H1 (cell line): ENCODE measurements at regions not wholly inside any gene's neighbourhood (a gene's known extent, or its start where the extent isn't known, plus 50 kb on each side); places are given as distances from the start of the nearest gene placed in this dataset.

Experiments used
- CTCF ChIA-PET: fragments of 300-600 bp; sonication (Branson Sonifier 250); formaldehyde crosslinking; loops from one replicate; lab custom pipeline; 2021; ENCODE audit not compliant: partially characterized antibody; lab: Charles Lee
- POLR2A ChIA-PET: fragments of 300-600 bp; sonication (Branson Sonifier 250); formaldehyde crosslinking; loops from one replicate; lab custom pipeline; 2021; ENCODE audit warnings: inconsistent platforms; ENCODE audit not compliant: partially characterized antibody; lab: Charles Lee
- DNase-seq, 2 experiments: peaks; one replicate each; pipeline versions ENCODE4 v3.0.0 to v3.0.0-alpha.2; 2010 to 2022; ENCODE audit warnings: low spot score in 2 of 2, low read depth in 1 of 2, mixed read lengths in 1 of 2
- FAIRE-seq: peaks from 2 replicates; lab custom pipeline; 2011; peaks lifted over from hg19 to GRCh38; lab: Jason Lieb, UNC
- H2AFZ ChIP-seq: 2 replicates; pipeline ENCODE4 v1.8.1; 2012; ENCODE audit warnings: low read length, inconsistent platforms
- H2AK5ac ChIP-seq: 2 replicates; pipeline ENCODE4 v1.6.1; 2013; ENCODE audit warnings: low read depth, low read length
- H2BK120ac ChIP-seq: replicated peaks from 2 replicates; pipeline ENCODE3; 2013; ENCODE audit warnings: low read depth, low read length, inconsistent platforms
- H2BK12ac ChIP-seq: 2 replicates; pipeline ENCODE4 v1.6.1; 2013; ENCODE audit warnings: low read depth, low read length
- H2BK15ac ChIP-seq: 2 replicates; pipeline ENCODE4 v1.6.1; 2013; ENCODE audit warnings: low read length
- H2BK20ac ChIP-seq: 2 replicates; pipeline ENCODE4 v1.6.1; 2013; ENCODE audit warnings: low read length
- H2BK5ac ChIP-seq: 2 replicates; pipeline ENCODE4 v1.6.1; 2013; ENCODE audit warnings: low read depth, low read length
- H3K14ac ChIP-seq: 2 replicates; pipeline ENCODE4 v1.6.1; 2013; ENCODE audit warnings: inconsistent platforms; ENCODE audit not compliant: insufficient read length
- H3K18ac ChIP-seq: 2 replicates; pipeline ENCODE4 v1.6.1; 2013; ENCODE audit warnings: low read length; ENCODE audit errors: extremely low read depth
- H3K23ac ChIP-seq: 2 replicates; pipeline ENCODE4 v1.6.1; 2013; ENCODE audit warnings: inconsistent platforms; ENCODE audit not compliant: insufficient read length
- H3K23me2 ChIP-seq: 2 replicates; pipeline ENCODE4 v1.6.1; 2013; ENCODE audit warnings: low read depth, low read length
- H3K27ac ChIP-seq: 2 replicates; pipeline ENCODE4 v1.6.1; 2011; ENCODE audit warnings: low read depth, low read length, inconsistent platforms
- H3K27me3 ChIP-seq, 4 experiments: replicated peaks in 1 of 4; 1 replicate in 1 of 4; 2 replicates in 3 of 4; pipeline versions ENCODE4 v1.6.1 to v1.8.1; 2011 to 2013; ENCODE audit warnings: low read length in 3 of 4, mild to moderate bottlenecking in 3 of 4, inconsistent platforms in 2 of 4, mixed read lengths in 2 of 4, moderate library complexity in 1 of 4; ENCODE audit not compliant: control insufficient read depth in 3 of 4, insufficient read depth in 3 of 4; ENCODE audit errors: extremely low read depth in 1 of 4
- H3K36me3 ChIP-seq, 4 experiments: 2 replicates each; pipeline versions ENCODE4 v1.6.1 to v1.8.1; 2011 to 2013; ENCODE audit warnings: mild to moderate bottlenecking in 4 of 4, low read length in 3 of 4, moderate library complexity in 2 of 4, control low read depth in 1 of 4, inconsistent platforms in 1 of 4; ENCODE audit not compliant: insufficient read depth in 4 of 4, control insufficient read depth in 2 of 4
- H3K4ac ChIP-seq: replicated peaks from 2 replicates; pipeline ENCODE3; 2013; ENCODE audit warnings: low read length, low read depth, mixed read lengths, inconsistent platforms; ENCODE audit not compliant: insufficient read length
- H3K4me1 ChIP-seq, 4 experiments: replicated peaks in 1 of 4; 1 replicate in 1 of 4; 2 replicates in 3 of 4; pipeline versions ENCODE4 v1.6.1 to v1.8.1; 2011 to 2013; ENCODE audit warnings: low read length in 3 of 4, inconsistent platforms in 2 of 4, mixed read lengths in 1 of 4; ENCODE audit not compliant: insufficient read depth in 4 of 4, control insufficient read depth in 3 of 4
- H3K4me2 ChIP-seq, 2 experiments: 2 replicates each; pipeline versions ENCODE4 v1.6.1 to v1.8.1; 2011 to 2013; ENCODE audit warnings: low read depth in 2 of 2, low read length in 2 of 2, control low read depth in 1 of 2, inconsistent platforms in 1 of 2, mild to moderate bottlenecking in 1 of 2; ENCODE audit not compliant: insufficient read depth in 1 of 2
- H3K4me3 ChIP-seq, 4 experiments: fragments of 200-600, 300-600 bp in 1 of 4; sonication (generic), shearing (Covaris generic), sonication (Bioruptor Twin) in 1 of 4; 2 replicates each; pipeline versions ENCODE4 v1.5.1 to v1.8.1; 2011 to 2016; ENCODE audit warnings: low read length in 4 of 4, low read depth in 3 of 4, control low read depth in 2 of 4, inconsistent platforms in 2 of 4, mild to moderate bottlenecking in 2 of 4, mixed read lengths in 1 of 4, moderate library complexity in 1 of 4; ENCODE audit not compliant: insufficient read depth in 2 of 4; ENCODE audit errors: extremely low read depth in 1 of 4
- H3K56ac ChIP-seq: replicated peaks from 2 replicates; pipeline ENCODE3; 2013; ENCODE audit warnings: low read depth, mild to moderate bottlenecking, mixed read lengths, low read length, inconsistent platforms; ENCODE audit not compliant: insufficient read length
- H3K79me1 ChIP-seq: 2 replicates; pipeline ENCODE4 v1.6.1; 2013; ENCODE audit warnings: low read depth, low read length, control low read depth
- H3K79me2 ChIP-seq, 2 experiments: 2 replicates each; pipeline versions ENCODE4 v1.6.1 to v1.8.1; 2012 to 2013; ENCODE audit warnings: low read length in 2 of 2, mild to moderate bottlenecking in 2 of 2, inconsistent platforms in 1 of 2; ENCODE audit not compliant: insufficient read depth in 2 of 2, control insufficient read depth in 1 of 2
- H3K9ac ChIP-seq, 4 experiments: replicated peaks in 1 of 4; 1 replicate in 1 of 4; 2 replicates in 3 of 4; pipeline versions ENCODE4 v1.6.1 to v1.8.1; 2011 to 2013; ENCODE audit warnings: low read depth in 3 of 4, low read length in 3 of 4, control low read depth in 2 of 4, mild to moderate bottlenecking in 2 of 4, moderate library complexity in 2 of 4, inconsistent platforms in 1 of 4; ENCODE audit errors: extremely low read depth in 1 of 4
- H3K9me3 ChIP-seq, 2 experiments: 2 replicates each; pipeline versions ENCODE4 v1.6.1 to v1.8.1; 2012 to 2013; ENCODE audit warnings: mild to moderate bottlenecking in 2 of 2, moderate library complexity in 2 of 2, control low read depth in 1 of 2, inconsistent platforms in 1 of 2, low read depth in 1 of 2, low read length in 1 of 2, mixed read lengths in 1 of 2; ENCODE audit not compliant: insufficient read depth in 2 of 2
- H4K20me1 ChIP-seq, 2 experiments: replicated peaks in 1 of 2; 2 replicates each; pipeline versions ENCODE3 to v1.8.1; 2011 to 2013; ENCODE audit warnings: inconsistent platforms in 2 of 2, low read length in 2 of 2, mild to moderate bottlenecking in 1 of 2; ENCODE audit not compliant: insufficient read depth in 2 of 2, control insufficient read depth in 1 of 2
- H4K5ac ChIP-seq: 2 replicates; pipeline ENCODE4 v1.6.1; 2013; ENCODE audit warnings: low read length, low read depth, mixed read lengths, inconsistent platforms; ENCODE audit not compliant: insufficient read length
- H4K8ac ChIP-seq: 2 replicates; pipeline ENCODE4 v1.8.0; 2013; ENCODE audit warnings: mild to moderate bottlenecking, moderate library complexity, low read length, inconsistent platforms; ENCODE audit not compliant: insufficient read depth; ENCODE audit errors: extremely low read depth
- H4K91ac ChIP-seq: replicated peaks from 2 replicates; pipeline ENCODE3; 2013; ENCODE audit warnings: low read length, mixed read lengths, inconsistent platforms; ENCODE audit not compliant: insufficient read length
- BRCA1 ChIP-seq: IDR thresholded peaks from 2 replicates; pipeline ENCODE4 v1.6.1; 2012; ENCODE audit warnings: low read depth, low read length, improper control_type of control experiment
- RAD21 ChIP-seq, 2 experiments: IDR thresholded peaks in 1 of 2; conservative IDR thresholded peaks in 1 of 2; 2 replicates each; pipeline ENCODE4 v1.6.1; 2011; ENCODE audit warnings: low read depth in 2 of 2, low read length in 2 of 2, improper control_type of control experiment in 1 of 2, inconsistent platforms in 1 of 2, mild to moderate bottlenecking in 1 of 2, moderate library complexity in 1 of 2
- WGBS, 2 experiments: shearing (Covaris generic) in 1 of 2; methylation state at CpG; one replicate each; pipeline versions ENCODE4 v1.1.6 to v1.1.7; 2013 to 2015; ENCODE audit warnings: low lambda C conversion rate in 2 of 2, mixed read lengths in 2 of 2, inconsistent platforms in 1 of 2, low coverage in 1 of 2, missing lambda C conversion rate in 1 of 2; ENCODE audit not compliant: insufficient replicate concordance in 2 of 2, insufficient coverage in 1 of 2, insufficient read length in 1 of 2; ENCODE audit errors: extremely low coverage in 1 of 2, missing lambda C conversion rate in 1 of 2; 5-methylcytosine and 5-hydroxymethylcytosine counted together

DNA sequence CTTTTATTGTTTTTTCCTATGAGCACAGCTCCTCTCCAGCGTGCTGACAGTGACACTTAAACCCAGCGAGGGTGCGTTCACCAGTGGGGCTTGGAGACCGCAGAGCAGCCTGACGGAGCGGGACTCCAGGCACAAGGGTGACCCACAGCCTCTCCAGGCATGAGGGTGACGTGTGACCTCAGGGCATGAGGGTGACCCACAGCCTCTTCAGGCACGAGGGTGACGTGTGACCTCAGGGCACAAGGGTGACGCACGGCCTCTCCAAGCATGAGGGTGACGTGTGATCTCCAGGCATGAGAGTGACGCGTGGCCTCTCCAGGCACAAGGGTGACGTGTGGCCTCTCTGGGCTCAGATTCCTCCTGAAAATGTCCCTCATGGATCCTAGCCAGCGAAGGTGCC, 164.3 kb upstream of the TCERG1L start:
- ChIA-PET CTCF (interaction anchor here (1.2 kb wide), 1 partner anchor 22 kb away, joined by 4 read pairs; no protein-coding TSS in a partner anchor), POLR2A (no interaction called here)
- Histone ChIP-seq H3K79me1 (no peaks in the 10 kb centered on the region), H3K4me2 (no peak overlapping the region), H3K14ac (no peak overlapping the region), H3K23me2 (no peaks in the 10 kb centered on the region), H3K4ac (no peak overlapping the region), H4K20me1 (no peaks in the 10 kb centered on the region), H4K8ac (no peak overlapping the region), H2AK5ac (no peak overlapping the region), H2BK120ac (no peak overlapping the region), H3K4me3 (no peak overlapping the region), H3K9me3 (no peaks in the 10 kb centered on the region), H2BK5ac (no peak overlapping the region), H4K91ac (no peak overlapping the region), H3K79me2 (no peaks in the 10 kb centered on the region), H2BK15ac (no peak overlapping the region), H3K56ac (no peak overlapping the region), H2BK20ac (peak overlapping the region; percentile 80; the same call in 1 of the 2 replicates), H4K5ac (no peak overlapping the region), H3K27ac (no peak overlapping the region), H2BK12ac (peak overlapping the region; percentile 68; the same call in 1 of the 2 replicates), H3K23ac (no peak overlapping the region), H3K9ac (no peak overlapping the region), H3K36me3 (no peaks in the 10 kb centered on the region), H3K27me3 (no peaks in the 10 kb centered on the region), H3K4me1 (no peaks in the 10 kb centered on the region; a peak in 1 of 7 replicates), H3K18ac (no peak overlapping the region; the same call in 1 of the 2 replicates), H2AFZ (no peak overlapping the region)
- DNase-seq (no peak), FAIRE-seq (no peak)
- WGBS, 2 experiments, result 87% methylated on average over 16 of the region's 16 CpGs; no CpG with 5 or more reads in 1 of the 2 experiments
- TF ChIP-seq BRCA1 (no peak), RAD21 (IDR thresholded peaks at IDR 0.05 in 1 of 2, conservative IDR thresholded peaks at IDR 0.05 in 1 of 2; ENCODE audit: low read depth in 2 of 2, low read length in 2 of 2) (no peak)
